H1 (cell line): ENCODE measurements at regions not wholly inside any gene's neighbourhood (a gene's known extent, or its start where the extent isn't known, plus 50 kb on each side); places are given as distances from the start of the nearest gene placed in this dataset.

Experiments used
- CHD7 ChIP-seq: fragments of 300-600 bp; sonication (generic); IDR thresholded peaks from 2 replicates; pipeline ENCODE4 v1.7.1; 2012; ENCODE audit warnings: low read length, moderate library complexity, mild to moderate bottlenecking, inconsistent platforms; ENCODE audit not compliant: insufficient replicate concordance
- KDM1A ChIP-seq: fragments of 200-600, 300-600 bp; sonication (generic); IDR thresholded peaks from 2 replicates; pipeline ENCODE4 v1.7.1; 2016; ENCODE audit warnings: mild to moderate bottlenecking, low read length, borderline replicate concordance
- MAFK ChIP-seq: IDR thresholded peaks from 2 replicates; pipeline ENCODE4 v1.6.1; 2012; ENCODE audit warnings: low read depth, mild to moderate bottlenecking, improper control_type of control experiment, low read length
- RBBP5 ChIP-seq: IDR thresholded peaks from 2 replicates; pipeline ENCODE4 v1.7.1; 2012; ENCODE audit warnings: low read depth, mild to moderate bottlenecking, inconsistent platforms, low read length, moderate library complexity, borderline replicate concordance
- SP2 ChIP-seq: IDR thresholded peaks from 2 replicates; pipeline ENCODE4 v1.6.1; 2012; ENCODE audit warnings: mild to moderate bottlenecking, low read length, inconsistent platforms

GRCh38 chr9:2338777-2339365, 282.7 kb upstream of the VLDLR start (continued):
- no peak for TF ChIP-seq CHD7
- TF ChIP-seq MAFK = no peak
- no peak for TF ChIP-seq KDM1A
- TF ChIP-seq SP2 = no peak
- TF ChIP-seq RBBP5 = no peak
